HG02981 (cell line): ENCODE measurements at regions not wholly inside any gene's neighbourhood (a gene's known extent, or its start where the extent isn't known, plus 50 kb on each side); places are given as distances from the start of the nearest gene placed in this dataset.

Experiments
- ATAC-seq: cut with Tn5 transposase; IDR thresholded peaks from one replicate; pipeline ENCODE4 v1.9.1; 2021; ENCODE audit warnings: mild to moderate bottlenecking, moderate library complexity; ENCODE audit not compliant: unreplicated experiment

GRCh38 chr6:125537090-125537489 lies 212.3 kb upstream of the HEY2 start:
- ATAC-seq: no peak

GRCh38 chr6:125539892-125540291 lies 209.5 kb upstream of the HEY2 start:
- no peak for ATAC-seq

- no peak for ATAC-seq
Measured at GRCh38 chr6:125544819-125545218, 204.6 kb upstream of the HEY2 start.

GRCh38 chr6:125546841-125547251 lies 202.6 kb upstream of the HEY2 start:
- no peak for ATAC-seq

GRCh38 chr6:125547381-125547780 lies 202.1 kb upstream of the HEY2 start:
- ATAC-seq: no peak

- ATAC-seq: no peak
Measured at GRCh38 chr6:125549202-125549884, 200.1 kb upstream of the HEY2 start.

GRCh38 chr6:125550892-125551291 lies 198.5 kb upstream of the HEY2 start:
- ATAC-seq: no peak

- no peak for ATAC-seq
Measured at GRCh38 chr6:125552819-125553218, 196.6 kb upstream of the HEY2 start.

GRCh38 chr6:125554456-125554855 lies 195.0 kb upstream of the HEY2 start:
- ATAC-seq: no peak

GRCh38 chr6:125558241-125558843 lies 191.1 kb upstream of the HEY2 start:
- no peak for ATAC-seq

GRCh38 chr6:125558907-125559306 lies 190.5 kb upstream of the HEY2 start:
- ATAC-seq: no peak

- no peak for ATAC-seq
Measured at GRCh38 chr6:125562156-125562555, 187.3 kb upstream of the HEY2 start.

GRCh38 chr6:125564941-125565340 lies 184.5 kb upstream of the HEY2 start:
- ATAC-seq: no peak

- no peak for ATAC-seq
Measured at GRCh38 chr6:125567407-125567806, 182.0 kb upstream of the HEY2 start.

GRCh38 chr6:125568609-125569008 lies 180.8 kb upstream of the HEY2 start:
- no peak for ATAC-seq

- no peak for ATAC-seq
Measured at GRCh38 chr6:125570526-125570925, 178.9 kb upstream of the HEY2 start.

- no peak for ATAC-seq
Measured at GRCh38 chr6:125571207-125571755, 178.2 kb upstream of the HEY2 start.

GRCh38 chr6:125574604-125575003 lies 174.8 kb upstream of the HEY2 start:
- ATAC-seq: no peak

- no peak for ATAC-seq
Measured at GRCh38 chr6:125577124-125577662, 172.2 kb upstream of the HEY2 start.

GRCh38 chr6:125584468-125584939 lies 164.9 kb upstream of the HEY2 start:
- no peak for ATAC-seq

GRCh38 chr6:125585470-125585869 lies 164.0 kb upstream of the HEY2 start:
- no peak for ATAC-seq

GRCh38 chr6:125586074-125586473 lies 163.4 kb upstream of the HEY2 start:
- ATAC-seq: no peak
